CD4-positive, alpha-beta T cell treated with Interleukin-15 for 4 hours (primary cell): ENCODE measurements at regions not wholly inside any gene's neighbourhood (a gene's known extent, or its start where the extent isn't known, plus 50 kb on each side); places are given as distances from the start of the nearest gene placed in this dataset.
"Not testable (repeated sequence)": the region's sequence is repeated elsewhere in the genome, so short reads cannot be mapped to it uniquely, and the experiment has no call there.

Source experiments
- DNase-seq: peaks from one replicate; pipeline ENCODE4 v3.0.0-alpha.2; 2020; ENCODE audit warnings: low spot score

DNA sequence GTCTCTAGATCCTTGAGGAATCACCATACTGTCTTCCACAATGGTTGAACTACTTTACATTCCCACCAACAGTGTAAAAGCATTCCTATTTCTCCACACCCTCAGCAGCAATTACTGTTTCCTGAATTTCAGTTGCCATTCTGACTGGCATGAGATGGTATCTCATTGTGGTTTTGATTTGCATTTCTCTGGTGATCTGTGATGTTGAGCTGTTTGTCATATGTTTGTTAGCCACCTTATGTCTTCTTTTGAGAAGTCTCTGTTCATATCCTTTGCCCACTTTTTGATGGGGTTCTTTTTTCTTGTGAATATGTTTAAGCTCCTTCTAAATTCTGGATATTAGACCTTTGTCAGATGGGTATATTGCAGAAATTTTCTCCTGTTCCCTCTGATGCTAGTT lies 356.0 kb downstream of the IGSF11 start:
- not testable (repeated sequence) for DNase-seq

DNA sequence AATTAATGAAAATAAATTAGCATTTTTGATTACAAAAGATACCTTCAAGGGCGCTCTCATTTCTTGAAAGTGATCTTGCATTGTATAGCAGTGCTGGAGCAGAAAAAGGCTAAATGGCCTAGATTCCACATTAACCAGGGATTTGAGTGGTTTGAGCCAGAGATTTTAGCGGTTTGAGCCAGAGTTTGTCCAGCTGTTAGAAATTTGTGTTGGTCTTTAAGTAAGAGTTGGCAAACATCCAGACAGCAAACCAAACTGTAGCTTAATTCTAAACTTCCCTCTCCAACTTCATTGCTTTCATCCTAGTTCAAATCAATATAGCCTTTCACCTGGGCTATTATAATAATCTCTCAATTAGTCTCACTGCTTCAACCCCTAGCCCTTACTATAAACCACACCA lies 351.7 kb downstream of the IGSF11 start:
- DNase-seq, result no peak

DNA sequence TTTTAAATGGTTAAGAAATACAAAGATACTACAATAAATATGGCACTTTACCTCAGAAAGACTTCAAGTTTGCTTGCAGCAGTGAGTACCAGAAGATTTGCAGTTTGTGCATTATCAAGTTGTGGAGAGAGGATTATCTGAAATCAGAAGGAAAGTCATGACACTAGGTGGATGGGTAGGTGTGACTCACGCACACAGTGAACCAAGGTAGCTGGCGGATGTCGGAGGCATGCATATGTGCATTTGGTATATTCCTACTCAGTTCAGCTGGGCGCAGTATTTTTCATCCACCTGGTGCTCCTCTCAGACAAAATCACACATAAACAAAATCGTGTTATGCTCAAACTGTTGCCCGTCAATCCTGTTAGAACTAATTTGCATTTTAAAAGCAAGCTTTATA lies 351.0 kb downstream of the IGSF11 start:
- no peak for DNase-seq

DNA sequence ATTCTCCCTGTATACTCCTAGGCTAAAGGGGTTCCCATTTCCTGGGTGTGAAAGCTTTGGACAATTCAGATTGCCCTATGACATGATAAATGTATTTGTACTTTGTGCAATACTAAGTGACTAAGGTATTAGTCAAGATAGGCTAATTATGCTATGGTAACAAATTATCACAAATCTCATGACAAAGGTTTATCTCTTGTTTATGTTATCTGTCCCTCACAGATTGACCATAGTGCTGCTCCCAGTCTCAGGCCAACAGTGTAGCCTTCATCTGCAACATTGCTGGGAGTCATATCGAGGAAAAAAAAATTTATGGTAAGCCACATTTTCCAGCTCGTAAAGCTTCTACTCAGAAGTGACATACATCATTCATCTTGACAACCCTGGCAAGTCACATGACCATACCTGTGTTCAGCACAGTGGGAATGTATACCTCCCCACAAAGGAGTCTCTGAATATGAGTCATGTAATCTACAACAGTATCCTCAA lies 346.2 kb downstream of the IGSF11 start:
- no peak for DNase-seq

DNA sequence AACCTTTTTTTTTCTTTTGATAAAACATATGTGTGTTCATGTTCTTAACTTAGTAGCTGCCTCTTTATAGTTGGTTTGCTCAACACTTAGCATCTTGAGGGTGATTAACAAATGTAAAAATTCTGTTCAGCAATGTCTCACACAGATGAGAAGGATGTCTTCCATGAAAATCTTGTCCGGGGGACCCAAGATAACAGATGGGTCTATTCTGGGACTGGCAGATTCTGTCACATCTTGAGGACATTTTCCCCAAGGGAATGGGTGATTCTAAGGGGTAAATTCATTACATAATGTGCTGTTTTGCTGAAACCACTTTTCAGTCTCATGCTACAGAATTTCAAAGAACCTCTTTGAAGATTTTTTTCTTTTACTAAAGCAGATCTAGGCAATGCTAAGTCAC lies 342.2 kb downstream of the IGSF11 start:
- no peak for DNase-seq

DNA sequence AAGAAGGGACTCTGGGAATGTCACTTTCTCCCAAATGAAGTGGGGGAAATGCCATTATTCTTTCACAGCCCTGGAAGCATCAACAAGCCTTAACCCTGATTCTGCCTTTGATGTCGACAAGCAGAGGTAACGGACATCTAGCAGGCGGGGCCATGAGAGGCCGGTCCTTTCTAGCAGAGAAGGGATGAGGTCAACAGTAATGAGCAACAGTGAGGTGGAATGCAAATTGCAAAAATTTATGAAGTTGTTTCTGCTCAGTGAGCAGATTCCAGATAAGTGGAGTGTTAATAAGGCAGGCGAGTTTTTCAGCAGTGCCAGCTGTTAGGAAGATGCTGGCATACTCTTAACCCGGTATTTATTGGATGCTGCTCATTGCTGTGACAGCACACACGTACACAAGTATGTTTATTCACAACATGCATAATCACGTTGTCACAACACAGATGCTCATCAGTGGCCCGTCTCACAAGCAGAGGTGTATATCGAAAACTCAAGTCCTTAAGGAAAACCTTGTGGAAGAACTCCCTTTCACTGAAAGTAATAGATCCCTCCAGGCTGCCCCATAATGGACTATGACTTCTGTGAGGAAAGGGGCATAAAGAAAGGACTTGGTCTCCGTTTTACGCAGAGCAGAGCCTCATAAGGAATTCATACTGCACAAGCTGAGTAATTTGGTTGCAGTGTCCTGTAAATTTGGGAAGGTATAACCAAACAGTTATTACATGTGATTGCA lies 329.0 kb downstream of the IGSF11 start:
- DNase-seq, result no peak

DNA sequence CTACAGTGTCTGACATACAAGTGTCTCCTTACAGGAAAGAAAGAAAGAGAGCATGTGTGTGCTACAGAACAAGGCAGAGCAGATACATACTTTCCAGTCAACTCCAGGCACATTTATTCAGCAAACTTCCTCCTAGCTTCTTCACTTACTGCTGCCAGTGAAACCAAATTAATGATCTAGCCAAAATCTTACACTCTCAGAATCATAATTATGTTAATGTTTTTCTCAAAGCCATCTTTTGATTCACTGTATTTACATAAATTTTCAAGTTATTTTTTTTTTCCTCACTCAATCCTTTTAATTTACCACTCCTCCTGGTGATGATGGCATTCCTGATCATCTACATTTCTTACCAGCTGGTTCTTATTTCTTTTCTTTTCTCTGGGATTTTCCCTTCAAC lies 326.7 kb downstream of the IGSF11 start:
- DNase-seq, result no peak

DNA sequence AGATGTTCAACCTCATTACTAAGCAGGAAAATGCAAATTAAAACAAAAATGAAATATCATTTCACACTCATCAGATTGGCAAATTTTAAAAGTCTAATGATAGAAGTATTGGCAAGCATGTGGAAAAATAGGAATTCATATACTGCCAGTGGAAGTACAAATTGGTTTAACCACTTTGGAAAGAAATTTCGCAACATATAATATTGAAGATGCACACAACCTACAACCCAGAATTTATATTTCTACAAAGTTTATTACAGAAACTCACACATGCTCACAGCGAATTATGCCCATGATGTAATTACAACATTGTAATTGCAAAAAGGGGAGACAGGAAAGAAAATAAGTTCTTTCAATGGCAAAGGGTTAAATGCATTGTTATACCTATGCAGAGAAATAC lies 324.1 kb downstream of the IGSF11 start:
- DNase-seq, result no peak

DNA sequence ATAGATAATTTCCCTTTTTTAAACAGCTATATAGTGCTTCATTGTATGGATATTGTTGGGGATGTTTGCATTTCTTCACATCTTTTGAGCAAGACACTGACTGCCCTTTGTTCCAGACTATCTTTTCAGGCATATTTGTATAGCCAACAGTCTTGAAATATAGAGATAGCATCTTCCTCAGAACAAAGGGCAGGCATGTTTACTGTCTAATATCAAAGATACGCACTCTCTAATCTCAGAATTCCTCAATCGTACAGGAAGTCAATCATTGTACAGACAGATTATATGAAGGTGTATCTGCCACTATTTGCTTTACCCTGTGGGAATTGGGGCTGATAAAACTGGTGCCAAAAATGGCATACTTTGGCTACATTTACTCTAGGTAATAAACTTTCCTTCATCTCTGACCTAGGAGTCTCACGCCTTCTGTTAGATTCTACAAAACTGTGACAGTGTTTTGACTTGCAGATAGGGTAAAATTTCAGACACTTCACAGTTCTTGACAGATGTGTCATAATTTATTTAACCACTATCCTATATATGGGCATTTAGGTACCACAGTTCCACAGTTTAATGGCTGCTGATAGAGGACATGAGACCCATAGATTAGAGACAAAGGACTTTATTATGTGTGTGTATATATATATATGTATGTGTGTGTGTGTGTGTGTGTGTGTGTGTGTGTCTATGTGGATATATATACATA lies 321.0 kb downstream of the IGSF11 start:
- no peak for DNase-seq

DNA sequence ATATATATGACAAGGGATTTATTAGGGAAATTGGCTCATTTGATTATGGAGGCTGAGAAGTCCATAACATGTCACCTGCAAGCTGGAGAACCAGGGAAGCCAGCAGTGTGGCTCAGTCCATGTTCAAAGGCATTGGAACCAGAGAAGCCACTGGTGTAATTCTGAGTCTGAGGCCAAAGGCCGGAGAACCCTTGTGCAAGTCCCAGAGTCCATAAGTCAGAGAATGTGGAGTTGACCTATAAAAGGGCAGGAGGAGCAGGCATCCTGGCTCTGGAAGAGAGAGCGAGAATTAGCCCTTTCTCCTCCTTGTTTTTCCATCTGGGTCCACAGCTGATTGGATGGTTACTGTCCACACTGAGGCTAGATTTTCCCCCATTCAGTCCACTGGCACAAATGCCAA lies 319.8 kb downstream of the IGSF11 start:
- DNase-seq, result no peak

DNA sequence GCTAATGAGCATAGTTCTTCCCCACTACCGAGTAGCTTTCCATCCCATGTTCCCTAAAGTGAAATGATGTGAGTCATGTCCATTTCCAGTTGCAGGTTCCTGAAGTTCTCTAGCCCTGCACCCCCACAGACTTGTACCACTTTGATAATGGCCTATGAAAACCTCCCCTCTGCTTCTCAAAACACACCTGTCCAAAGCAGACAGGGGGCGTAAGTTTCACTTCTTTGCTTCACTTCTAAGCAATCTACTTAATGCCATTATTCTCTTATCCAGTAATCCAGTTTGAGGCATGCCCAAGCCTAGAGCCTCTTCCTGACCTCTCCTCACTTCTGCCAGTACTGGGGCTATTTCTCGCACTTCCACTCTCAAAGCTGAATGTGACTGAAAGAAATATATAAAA lies 305.1 kb downstream of the IGSF11 start:
- DNase-seq, result no peak

DNA sequence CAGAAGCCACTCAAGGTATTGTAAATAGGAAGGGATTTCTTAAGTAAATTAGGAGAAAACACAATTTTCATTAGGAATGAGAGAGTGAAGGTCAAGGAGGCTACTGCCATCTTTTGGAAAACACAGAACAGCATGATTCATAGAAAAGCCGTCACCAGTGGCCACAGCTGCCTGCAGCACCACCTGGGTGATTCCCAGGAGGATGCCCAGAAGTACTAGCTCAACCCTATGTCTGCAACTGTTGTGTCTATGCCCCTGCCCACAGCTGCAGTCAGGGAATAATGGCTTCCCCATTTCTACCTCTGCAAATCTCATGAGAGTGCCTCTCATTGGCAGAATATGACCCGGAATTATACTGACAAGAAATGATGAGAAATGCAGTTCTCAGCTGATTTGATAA lies 300.0 kb downstream of the IGSF11 start:
- DNase-seq, result no peak

DNA sequence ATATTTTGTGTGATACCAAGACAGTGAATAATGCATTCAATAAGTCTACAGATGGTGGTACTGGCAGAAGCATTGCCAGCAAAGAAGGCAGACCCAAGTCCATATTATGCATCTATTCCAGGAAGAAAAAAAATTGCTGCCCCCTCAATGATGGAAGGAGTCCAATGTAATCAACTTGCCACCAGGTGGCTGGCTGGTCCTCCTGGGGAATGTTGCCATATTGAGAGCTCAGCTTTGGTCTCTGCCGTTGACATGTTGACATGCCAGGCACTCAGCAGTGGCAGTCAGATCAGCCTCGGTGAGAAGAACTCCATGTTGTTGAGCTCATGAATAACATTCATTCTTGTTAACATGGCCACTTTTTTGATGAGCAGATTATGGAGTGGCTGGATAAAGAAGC lies 298.5 kb downstream of the IGSF11 start:
- no peak for DNase-seq

DNA sequence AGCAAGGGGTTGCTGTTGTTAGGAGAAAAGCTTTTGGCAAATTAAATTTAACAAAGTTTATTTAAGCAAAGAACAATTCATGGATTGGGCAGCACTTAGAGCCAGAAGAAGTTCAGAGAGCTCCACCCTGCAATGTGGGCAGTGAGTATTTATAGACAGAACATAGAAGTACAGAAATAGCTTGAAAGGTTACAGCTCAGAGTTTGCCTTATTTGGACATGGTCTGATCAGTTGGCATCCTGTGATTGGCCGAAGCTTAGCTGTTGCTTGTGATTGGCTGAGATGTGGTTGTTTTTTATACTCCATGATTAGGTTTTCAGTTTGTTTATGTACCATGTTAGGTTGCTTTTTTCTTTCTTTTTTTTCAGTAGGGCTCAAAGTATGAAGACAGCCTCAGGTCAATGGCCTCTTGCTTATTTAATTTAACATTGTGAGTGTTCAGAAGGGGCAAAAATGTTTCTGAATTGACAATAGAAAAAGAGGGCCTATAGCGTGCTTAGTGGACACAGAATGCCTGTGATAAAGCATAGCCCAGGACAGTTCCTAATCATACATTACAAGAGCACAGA lies 293.8 kb downstream of the IGSF11 start:
- no peak for DNase-seq

DNA sequence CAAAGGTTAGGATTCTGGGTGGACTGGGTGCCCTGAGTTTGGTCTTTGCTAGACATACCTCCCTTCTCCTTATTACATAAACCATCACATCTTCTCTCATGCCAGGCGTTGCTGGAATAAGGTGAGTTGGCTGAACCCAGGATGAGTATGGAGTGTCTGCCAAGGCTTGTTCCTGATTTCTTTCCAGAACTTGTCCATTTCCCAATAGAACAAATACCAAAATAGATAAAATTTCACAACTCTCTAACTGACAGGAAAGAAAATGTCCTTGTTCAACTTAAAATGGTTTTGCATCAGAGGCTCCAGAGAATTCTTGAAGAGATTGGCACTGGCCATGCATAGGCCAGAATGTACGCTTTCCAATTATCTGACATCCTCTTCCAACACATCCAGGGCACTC lies 291.9 kb downstream of the IGSF11 start:
- DNase-seq, result no peak

DNA sequence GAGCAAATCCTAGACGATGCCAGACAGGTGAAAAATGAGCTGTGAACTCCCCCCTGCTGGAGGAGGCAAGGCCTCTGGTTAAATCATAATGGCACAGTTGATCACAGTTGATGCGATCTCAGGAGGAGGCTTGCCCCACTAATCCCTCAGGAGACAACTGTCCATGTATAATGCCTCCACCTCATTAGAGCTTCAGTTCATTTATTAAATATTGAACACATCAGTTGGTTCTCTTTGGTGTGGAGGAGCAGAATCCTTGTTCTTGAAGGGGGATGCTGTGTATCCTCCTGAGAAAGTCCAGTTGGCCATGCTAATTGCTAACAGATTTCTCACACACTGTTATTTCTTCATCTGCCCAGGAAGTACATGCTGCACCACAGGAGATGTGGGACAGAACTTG lies 290.5 kb downstream of the IGSF11 start:
- DNase-seq, result no peak

DNA sequence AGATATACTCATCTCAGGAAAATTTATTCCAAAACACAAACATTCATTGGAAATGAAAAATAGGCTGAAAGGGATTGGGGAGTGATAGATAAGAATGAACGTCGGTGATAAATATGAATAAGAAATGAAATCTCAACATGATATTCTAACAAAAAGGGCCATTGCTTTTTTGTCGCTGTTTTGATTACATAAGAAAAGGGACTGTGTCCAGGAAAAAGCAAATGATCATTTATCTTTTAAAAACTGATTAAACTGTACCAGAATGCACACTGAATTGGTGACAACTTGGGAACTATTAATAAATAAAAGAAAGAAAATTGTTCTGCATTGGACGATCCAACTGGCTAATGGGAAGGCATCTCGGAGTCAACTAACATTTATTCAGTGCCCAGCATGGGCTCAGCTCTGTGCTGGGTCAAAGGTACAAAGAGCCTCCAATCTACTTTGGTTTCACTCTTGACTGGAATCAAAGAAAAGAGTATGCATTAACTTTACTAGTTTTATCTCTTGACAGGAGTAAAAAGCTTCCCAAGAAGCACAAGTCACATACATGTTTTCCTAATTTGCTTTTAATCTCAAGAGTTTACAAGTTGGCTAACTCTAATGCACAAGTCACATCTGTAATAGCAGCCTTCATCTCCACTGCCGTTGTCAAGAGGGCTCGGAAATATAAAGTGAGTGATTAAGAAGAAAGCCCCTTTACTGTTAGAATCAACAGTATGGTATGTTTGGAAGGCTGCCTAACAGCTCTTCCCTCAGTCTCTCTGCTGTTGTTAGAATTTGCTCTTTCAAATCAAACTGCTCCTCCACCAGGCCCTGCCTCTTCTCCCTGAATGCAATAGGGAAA lies 280.0 kb downstream of the IGSF11 start:
- no peak for DNase-seq

DNA sequence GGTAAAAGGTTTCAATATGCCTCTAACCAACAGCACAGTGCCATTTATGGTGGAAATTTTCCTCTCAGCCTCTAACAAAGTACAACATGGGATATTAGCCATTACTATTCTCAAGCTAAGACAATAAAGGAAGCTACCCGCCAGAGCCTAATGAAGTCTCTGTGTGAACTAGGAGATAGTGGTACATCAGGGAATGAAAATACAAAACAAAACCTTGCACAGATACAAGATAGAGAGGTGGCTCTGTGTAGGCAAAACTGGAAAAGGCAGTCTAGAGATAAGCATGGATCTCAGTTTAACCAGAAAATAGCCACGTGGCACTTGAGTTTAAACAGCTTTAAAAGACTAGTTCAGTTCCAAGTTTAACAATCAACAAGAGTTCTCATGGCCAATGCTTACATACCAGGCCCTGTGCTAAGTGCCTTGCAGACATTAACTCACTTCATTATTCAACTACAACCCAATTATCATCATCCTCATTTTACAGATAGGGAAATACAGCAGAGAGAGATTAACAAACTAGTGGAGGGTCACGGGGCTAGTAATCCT lies 279.3 kb downstream of the IGSF11 start:
- DNase-seq, result no peak

DNA sequence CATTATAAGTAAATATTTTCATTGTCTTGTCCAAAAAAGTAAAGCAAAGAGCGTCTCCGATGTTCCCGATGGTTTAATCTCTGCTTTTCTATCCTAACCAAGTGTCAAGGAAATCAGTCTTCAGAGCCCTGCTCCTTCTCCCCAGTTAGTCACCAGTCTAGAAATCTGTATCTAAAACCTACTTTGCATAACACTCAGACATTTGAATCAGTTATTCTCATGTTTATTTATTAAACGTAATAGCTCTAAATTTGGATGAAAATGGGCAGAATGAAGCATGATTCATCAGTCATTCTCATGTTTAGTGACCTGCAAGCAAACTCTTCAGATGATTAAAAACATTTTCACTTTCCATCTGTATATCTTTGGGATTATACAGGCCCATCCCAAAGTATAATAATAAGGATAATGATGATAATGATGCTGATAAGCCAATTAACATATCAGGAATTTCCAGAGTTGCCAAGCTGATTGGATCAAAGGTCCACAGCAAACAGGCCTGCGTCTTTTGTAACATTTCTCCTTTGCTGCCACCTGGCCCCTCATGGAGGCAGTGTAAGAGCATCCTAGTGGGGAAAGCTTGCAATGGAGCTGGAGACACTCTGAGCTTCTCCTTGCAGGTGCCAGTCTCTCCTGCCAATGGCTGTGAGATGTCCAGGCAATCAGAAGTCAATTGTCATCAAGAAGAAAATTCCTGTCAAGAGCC lies 273.9 kb downstream of the IGSF11 start:
- no peak for DNase-seq

DNA sequence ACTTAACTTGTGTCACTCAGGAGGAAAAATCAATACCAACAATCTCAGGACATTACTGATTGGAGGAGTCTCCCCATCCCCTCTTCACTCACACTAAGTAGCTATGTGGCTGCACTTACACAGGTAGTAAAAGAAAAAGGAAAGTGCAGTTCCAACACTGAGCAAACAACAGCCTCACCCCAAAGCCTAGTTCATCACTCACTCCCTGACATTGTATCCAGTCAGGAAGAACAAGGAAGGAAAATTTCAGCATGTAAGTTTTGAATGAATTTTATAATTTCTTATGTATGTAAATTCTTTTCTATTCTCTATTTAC lies 273.4 kb downstream of the IGSF11 start:
- DNase-seq, result no peak

DNA sequence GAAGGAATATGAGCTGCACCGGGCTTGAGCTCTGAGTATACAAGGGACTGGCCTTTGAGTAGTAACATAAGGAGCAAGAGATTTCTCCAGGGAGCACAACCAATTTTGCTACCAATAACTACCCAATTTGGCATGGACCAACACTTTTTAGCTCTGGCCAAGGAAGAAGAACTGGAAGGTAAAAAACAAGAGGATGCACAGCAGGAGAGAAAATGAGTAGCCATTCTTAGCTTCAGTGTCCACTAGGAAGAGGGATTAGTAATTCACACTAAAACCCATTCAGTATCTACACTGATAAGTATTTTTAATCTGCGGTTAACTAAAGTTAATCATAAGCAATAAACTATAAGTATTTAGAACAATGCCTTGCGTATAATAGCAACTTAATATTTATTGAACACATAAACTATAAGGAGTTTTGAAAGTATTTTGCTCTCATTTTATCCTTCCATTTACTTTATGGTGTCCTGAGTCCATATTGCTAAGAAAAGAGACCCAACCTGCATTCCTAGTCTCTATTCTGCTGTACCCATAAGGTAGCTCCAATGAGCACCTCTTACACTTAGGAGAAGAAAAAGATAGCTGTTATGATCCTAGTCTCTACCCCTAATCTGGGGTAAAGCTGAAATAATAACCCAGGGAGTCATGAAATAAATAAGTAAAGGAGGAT lies 268.9 kb downstream of the IGSF11 start:
- DNase-seq, result no peak
